MM.1S (cell line): ENCODE measurements at regions not wholly inside any gene's neighbourhood (a gene's known extent, or its start where the extent isn't known, plus 50 kb on each side); places are given as distances from the start of the nearest gene placed in this dataset.

ENCODE experiments used
- EZH2 ChIP-seq: fragments of 300-600 bp; sonication (generic); optimal IDR thresholded peaks from 2 replicates; pipeline ENCODE3; 2017; ENCODE audit warnings: low read depth, mild to moderate bottlenecking, antibody characterized with exemption, low read length, mixed read lengths
- TF ChIP-seq, protein P1 (sequence below): fragments of 300-600 bp; sonication (generic); IDR thresholded peaks from 2 replicates; pipeline ENCODE4 v1.5.1; 2016; ENCODE audit warnings: antibody characterized with exemption, low read length, mixed read lengths

DNA sequence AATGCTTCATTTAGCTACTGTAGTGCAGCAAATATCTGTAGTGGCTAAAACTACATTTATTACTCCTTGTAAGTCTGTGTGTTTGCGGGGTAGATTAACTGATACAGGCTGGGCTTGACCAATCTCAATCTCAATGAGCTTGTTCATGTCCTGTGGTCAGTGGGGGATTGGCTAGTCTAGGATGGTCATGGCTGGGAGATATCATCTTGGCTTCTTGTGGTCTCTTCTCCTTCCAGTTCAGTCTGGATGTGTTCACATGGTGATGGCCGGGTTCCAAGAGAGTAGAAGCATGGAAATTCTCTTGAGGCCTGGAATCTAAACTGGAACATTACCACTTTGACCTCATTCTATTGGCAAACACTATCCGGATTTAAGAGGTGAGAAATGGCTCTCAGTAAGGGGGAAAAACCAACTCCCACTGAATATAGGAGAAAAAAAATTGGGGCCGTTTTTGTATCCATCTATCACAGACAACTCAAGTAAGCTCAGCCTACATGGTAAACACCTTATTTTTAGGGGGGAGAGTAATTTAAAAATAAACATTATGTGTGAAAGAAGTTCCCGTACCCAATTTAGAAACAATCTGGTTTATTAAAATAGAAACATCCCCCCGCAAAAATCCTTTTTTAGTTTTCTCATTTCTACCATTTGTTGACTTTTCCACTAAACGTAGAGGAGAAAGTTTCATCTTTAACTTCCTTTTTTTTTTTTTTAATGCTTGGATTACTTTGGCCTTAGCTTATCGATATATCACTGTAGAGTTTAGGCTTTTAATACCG, 284.9 kb upstream of the TBC1D5 start:
- TF ChIP-seq, protein P1, sequence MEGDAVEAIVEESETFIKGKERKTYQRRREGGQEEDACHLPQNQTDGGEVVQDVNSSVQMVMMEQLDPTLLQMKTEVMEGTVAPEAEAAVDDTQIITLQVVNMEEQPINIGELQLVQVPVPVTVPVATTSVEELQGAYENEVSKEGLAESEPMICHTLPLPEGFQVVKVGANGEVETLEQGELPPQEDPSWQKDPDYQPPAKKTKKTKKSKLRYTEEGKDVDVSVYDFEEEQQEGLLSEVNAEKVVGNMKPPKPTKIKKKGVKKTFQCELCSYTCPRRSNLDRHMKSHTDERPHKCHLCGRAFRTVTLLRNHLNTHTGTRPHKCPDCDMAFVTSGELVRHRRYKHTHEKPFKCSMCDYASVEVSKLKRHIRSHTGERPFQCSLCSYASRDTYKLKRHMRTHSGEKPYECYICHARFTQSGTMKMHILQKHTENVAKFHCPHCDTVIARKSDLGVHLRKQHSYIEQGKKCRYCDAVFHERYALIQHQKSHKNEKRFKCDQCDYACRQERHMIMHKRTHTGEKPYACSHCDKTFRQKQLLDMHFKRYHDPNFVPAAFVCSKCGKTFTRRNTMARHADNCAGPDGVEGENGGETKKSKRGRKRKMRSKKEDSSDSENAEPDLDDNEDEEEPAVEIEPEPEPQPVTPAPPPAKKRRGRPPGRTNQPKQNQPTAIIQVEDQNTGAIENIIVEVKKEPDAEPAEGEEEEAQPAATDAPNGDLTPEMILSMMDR: no peak
- TF ChIP-seq EZH2: no peak
